ENCODE measurements at regions not wholly inside any gene's neighbourhood (a gene's known extent, or its start where the extent isn't known, plus 50 kb on each side); places are given as distances from the start of the nearest gene placed in this dataset.
"Not testable (repeated sequence)": the region's sequence is repeated elsewhere in the genome, so short reads cannot be mapped to it uniquely, and the experiment has no call there.

DNA sequence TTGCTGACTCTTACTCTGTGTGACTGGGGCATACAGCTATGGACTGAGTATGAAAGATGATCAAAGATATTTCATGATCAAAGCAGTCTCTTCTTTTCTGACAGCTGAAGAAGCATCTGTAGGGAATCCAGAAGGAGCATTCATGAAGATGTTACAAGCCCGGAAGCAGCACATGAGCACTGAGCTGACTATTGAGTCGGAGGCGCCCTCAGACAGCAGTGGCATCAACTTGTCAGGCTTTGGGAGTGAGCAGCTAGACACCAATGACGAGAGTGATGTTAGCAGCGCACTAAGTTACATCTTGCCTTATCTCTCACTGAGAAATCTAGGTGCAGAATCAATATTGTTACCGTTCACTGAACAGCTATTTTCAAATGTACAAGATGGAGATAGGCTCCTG lies 154.4 kb downstream of the GOSR1 start:
- CTCF ChIA-PET; ATAC-seq; H3K27ac Mint-ChIP-seq; DNase-seq (ENCODE audit: low spot score); POLR2A ChIA-PET; H3K4me1 Mint-ChIP-seq; H3K4me3 Mint-ChIP-seq; H3K9me3 Mint-ChIP-seq; H3K27me3 Mint-ChIP-seq (ENCODE audit: low read depth): not testable (repeated sequence)
- peaks cover 11% of the 10 kb centered on the region; the same call in 1 of the 2 replicates for H3K36me3 Mint-ChIP-seq

DNA sequence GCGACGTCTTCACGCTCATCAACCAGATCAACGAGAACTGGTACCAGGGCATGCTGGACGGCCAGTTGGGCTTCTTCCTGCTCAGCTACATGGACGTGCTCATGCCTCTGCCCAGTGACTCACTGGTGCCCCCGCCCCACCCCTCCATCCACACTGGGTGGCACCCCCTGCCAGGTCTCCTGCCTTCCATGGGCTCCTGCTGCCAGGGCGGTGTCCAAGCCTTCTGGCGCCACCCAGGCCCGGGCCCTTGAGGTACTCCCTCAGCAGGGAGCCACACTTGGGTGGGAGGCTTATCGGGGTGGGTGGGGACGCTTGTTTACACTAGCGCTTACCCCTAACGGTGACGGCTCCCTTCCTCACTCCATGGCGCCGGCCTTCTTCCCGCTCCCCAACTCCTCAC lies 148.2 kb downstream of the GOSR1 start:
- H3K27me3 Mint-ChIP-seq (ENCODE audit: low read depth); ATAC-seq; H3K4me1 Mint-ChIP-seq; H3K4me3 Mint-ChIP-seq; H3K27ac Mint-ChIP-seq; H3K9me3 Mint-ChIP-seq; CTCF ChIA-PET; POLR2A ChIA-PET; DNase-seq (ENCODE audit: low spot score); H3K36me3 Mint-ChIP-seq: not testable (repeated sequence)

DNA sequence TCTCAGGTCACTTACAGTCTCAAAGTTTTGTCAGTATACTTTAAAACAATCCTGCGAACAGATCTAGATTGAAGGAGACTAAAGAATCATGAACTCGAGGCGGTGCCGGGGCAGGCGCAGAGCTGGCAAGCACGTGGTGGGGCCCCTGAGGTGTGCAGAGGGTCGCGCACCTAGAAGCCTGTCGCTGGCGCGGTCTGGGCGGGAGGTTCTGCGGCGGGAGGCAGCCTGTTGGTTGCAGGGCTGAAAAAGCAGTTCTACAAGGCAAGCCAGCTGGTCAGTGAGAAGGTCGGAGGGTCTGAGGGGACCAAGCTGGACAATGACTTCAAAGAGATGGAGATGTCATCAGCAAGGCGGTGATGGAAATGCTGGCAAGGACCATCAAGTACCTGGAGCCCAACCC lies 147.0 kb downstream of the GOSR1 start:
- H3K36me3 Mint-ChIP-seq, H3K4me1 Mint-ChIP-seq, POLR2A ChIA-PET: not testable (repeated sequence)

DNA sequence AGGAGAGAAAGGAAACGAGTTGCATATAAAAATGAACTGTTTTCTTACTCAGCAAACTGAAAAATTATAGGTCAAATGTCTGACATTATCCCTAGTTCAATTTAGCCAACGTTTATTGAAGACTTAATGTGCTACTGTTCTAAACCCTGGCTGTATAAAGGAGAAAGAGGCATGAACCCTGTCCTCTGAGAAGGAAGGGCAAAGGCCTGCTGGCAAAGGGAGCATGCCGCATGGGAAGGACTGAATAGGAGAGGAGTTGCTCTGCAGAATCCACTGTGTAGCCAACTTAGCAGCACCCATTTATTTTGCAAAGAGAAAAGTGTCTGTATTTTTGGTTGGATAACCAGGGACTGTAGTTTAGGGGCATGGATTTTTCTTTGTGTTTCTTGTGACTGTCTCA lies 132.5 kb downstream of the GOSR1 start:
- H3K27ac Mint-ChIP-seq; H3K36me3 Mint-ChIP-seq; CTCF ChIA-PET; DNase-seq (ENCODE audit: low spot score); POLR2A ChIA-PET; H3K4me3 Mint-ChIP-seq; H3K27me3 Mint-ChIP-seq (ENCODE audit: low read depth); H3K9me3 Mint-ChIP-seq; ATAC-seq: not testable (repeated sequence)
- H3K4me1 Mint-ChIP-seq: peaks cover 17% of the 10 kb centered on the region

More for the DNA sequence above, 147.0 kb downstream of the GOSR1 start:
- ATAC-seq; CTCF ChIA-PET; H3K9me3 Mint-ChIP-seq; H3K27me3 Mint-ChIP-seq (ENCODE audit: low read depth); DNase-seq (ENCODE audit: low spot score); H3K27ac Mint-ChIP-seq; H3K4me3 Mint-ChIP-seq: not testable (repeated sequence)

DNA sequence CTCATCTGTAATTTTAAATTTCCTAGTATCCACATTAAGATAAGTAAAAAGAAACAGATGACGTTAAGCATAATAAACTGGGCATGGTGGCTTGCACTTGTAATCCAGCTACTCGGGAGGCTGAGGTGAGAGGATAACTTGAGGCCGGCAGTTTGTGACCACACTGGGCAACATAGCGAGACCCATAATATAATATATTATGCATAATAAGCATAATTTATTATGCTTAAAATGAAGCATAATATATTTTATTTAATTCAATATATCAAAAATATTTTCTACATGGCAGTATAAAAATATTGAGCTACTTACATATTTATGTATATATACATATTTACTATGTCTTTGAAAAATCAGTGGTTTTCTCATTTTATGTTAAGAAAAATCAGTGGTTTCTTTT lies 128.3 kb downstream of the GOSR1 start:
- POLR2A ChIA-PET: no interaction called here
- H3K36me3 Mint-ChIP-seq: no peaks in the 10 kb centered on the region
- no peak for ATAC-seq

More for the DNA sequence above, 128.3 kb downstream of the GOSR1 start:
- no peak for DNase-seq (ENCODE audit: low spot score)
- CTCF ChIA-PET: no interaction called here
- no peak overlapping the region for H3K4me3 Mint-ChIP-seq
- peaks cover 33% of the 10 kb centered on the region for H3K4me1 Mint-ChIP-seq
- H3K27ac Mint-ChIP-seq: no peak overlapping the region
- no peaks in the 10 kb centered on the region for H3K27me3 Mint-ChIP-seq (ENCODE audit: low read depth)
- H3K9me3 Mint-ChIP-seq: no peaks in the 10 kb centered on the region
- TF ChIP-seq EMX1 (CRISPR knock-in tag; IDR thresholded peaks at IDR 0.05) (no peak), ZNF423 (CRISPR knock-in tag; IDR thresholded peaks at IDR 0.05) (no peak), CREM (CRISPR knock-in tag; IDR thresholded peaks at IDR 0.05) (no peak), CREB1 (CRISPR knock-in tag; IDR thresholded peaks at IDR 0.05) (no peak), ZBTB21 (CRISPR knock-in tag; IDR thresholded peaks at IDR 0.05; ENCODE audit: borderline replicate concordance) (no peak), MYBL2 (CRISPR knock-in tag; IDR thresholded peaks at IDR 0.05) (no peak), TCF7 (CRISPR knock-in tag; IDR thresholded peaks at IDR 0.05; ENCODE audit: low read depth) (no peak), CBFB (CRISPR knock-in tag; IDR thresholded peaks at IDR 0.05; ENCODE audit: low read depth) (no peak), NFYB (CRISPR knock-in tag; conservative IDR thresholded peaks at IDR 0.05; ENCODE audit: low read depth) (no peak)
- TF ChIP-seq, protein P1, sequence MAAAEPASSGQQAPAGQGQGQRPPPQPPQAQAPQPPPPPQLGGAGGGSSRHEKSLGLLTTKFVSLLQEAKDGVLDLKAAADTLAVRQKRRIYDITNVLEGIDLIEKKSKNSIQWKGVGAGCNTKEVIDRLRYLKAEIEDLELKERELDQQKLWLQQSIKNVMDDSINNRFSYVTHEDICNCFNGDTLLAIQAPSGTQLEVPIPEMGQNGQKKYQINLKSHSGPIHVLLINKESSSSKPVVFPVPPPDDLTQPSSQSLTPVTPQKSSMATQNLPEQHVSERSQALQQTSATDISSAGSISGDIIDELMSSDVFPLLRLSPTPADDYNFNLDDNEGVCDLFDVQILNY (CRISPR knock-in tag; IDR thresholded peaks at IDR 0.05): no peak
- TF ChIP-seq, protein P2, sequence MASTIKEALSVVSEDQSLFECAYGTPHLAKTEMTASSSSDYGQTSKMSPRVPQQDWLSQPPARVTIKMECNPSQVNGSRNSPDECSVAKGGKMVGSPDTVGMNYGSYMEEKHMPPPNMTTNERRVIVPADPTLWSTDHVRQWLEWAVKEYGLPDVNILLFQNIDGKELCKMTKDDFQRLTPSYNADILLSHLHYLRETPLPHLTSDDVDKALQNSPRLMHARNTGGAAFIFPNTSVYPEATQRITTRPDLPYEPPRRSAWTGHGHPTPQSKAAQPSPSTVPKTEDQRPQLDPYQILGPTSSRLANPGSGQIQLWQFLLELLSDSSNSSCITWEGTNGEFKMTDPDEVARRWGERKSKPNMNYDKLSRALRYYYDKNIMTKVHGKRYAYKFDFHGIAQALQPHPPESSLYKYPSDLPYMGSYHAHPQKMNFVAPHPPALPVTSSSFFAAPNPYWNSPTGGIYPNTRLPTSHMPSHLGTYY (CRISPR knock-in tag; IDR thresholded peaks at IDR 0.05): no peak
- TF ChIP-seq, protein P3, sequence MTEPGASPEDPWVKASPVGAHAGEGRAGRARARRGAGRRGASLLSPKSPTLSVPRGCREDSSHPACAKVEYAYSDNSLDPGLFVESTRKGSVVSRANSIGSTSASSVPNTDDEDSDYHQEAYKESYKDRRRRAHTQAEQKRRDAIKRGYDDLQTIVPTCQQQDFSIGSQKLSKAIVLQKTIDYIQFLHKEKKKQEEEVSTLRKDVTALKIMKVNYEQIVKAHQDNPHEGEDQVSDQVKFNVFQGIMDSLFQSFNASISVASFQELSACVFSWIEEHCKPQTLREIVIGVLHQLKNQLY (CRISPR knock-in tag; IDR thresholded peaks at IDR 0.05): no peak
- TF ChIP-seq, protein P4, sequence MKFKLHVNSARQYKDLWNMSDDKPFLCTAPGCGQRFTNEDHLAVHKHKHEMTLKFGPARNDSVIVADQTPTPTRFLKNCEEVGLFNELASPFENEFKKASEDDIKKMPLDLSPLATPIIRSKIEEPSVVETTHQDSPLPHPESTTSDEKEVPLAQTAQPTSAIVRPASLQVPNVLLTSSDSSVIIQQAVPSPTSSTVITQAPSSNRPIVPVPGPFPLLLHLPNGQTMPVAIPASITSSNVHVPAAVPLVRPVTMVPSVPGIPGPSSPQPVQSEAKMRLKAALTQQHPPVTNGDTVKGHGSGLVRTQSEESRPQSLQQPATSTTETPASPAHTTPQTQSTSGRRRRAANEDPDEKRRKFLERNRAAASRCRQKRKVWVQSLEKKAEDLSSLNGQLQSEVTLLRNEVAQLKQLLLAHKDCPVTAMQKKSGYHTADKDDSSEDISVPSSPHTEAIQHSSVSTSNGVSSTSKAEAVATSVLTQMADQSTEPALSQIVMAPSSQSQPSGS (CRISPR knock-in tag; IDR thresholded peaks at IDR 0.05; ENCODE audit: borderline replicate concordance, low read depth): no peak
- TF ChIP-seq, protein P5, sequence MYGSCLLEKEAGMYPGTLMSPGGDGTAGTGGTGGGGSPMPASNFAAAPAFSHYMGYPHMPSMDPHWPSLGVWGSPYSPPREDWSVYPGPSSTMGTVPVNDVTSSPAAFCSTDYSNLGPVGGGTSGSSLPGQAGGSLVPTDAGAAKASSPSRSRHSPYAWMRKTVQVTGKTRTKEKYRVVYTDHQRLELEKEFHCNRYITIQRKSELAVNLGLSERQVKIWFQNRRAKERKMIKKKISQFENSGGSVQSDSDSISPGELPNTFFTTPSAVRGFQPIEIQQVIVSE (CRISPR knock-in tag; IDR thresholded peaks at IDR 0.05; ENCODE audit: borderline replicate concordance): no peak

Measured in WTC11 (cell line).